Peyer's patch (tissue), 4 donors: ENCODE measurements at regions not wholly inside any gene's neighbourhood (a gene's known extent, or its start where the extent isn't known, plus 50 kb on each side); places are given as distances from the start of the nearest gene placed in this dataset.

ENCODE experiments used
- CTCF ChIP-seq, 6 experiments: fragments of 450-650 bp in 4 of 6; fragments of 200-600 bp in 2 of 6; sonication (generic) in 1 of 6; IDR thresholded peaks; one replicate each; pipeline ENCODE4 v1.5.1; 2017 to 2019; ENCODE audit warnings: antibody characterized with exemption in 6 of 6, mild to moderate bottlenecking in 3 of 6, moderate library complexity in 1 of 6
- POLR2A ChIP-seq, 2 donors: fragments of 450-650 bp; IDR thresholded peaks; one replicate each; pipeline ENCODE4 v1.5.1; 2017; ENCODE audit warnings: antibody characterized with exemption in 2 of 2, mild to moderate bottlenecking in 2 of 2, moderate library complexity in 2 of 2

- no peak for TF ChIP-seq CTCF (IDR thresholded peaks at IDR 0.05)
- TF ChIP-seq POLR2A (IDR thresholded peaks at IDR 0.05), result no peak
These were observed 316.5 kb upstream of the PROK2 start for GRCh38 chr3:72101494-72101893.
